AG04450 (cell line): ENCODE measurements at regions not wholly inside any gene's neighbourhood (a gene's known extent, or its start where the extent isn't known, plus 50 kb on each side); places are given as distances from the start of the nearest gene placed in this dataset.

Experiments
- CTCF ChIA-PET: fragments of 300-600, 350-600 bp; formaldehyde crosslinking; extraction: SDS; loops from one replicate; lab custom pipeline; 2022; ENCODE audit warnings: antibody characterized with exemption, inconsistent platforms; lab: Charles Lee
- POLR2A ChIA-PET: fragments of 350-600 bp; formaldehyde crosslinking; extraction: SDS; loops from one replicate; lab custom pipeline; 2021; ENCODE audit warnings: antibody characterized with exemption, inconsistent platforms; lab: Yijun Ruan, JAX
- DNase-seq: peaks from one replicate; pipeline ENCODE4 v3.0.0-alpha.2; 2011; ENCODE audit warnings: low read depth, low spot score
- H3K27ac ChIP-seq: one replicate; pipeline ENCODE4 v1.5.1; 2012; ENCODE audit warnings: low read depth, low read length, control low read depth
- H3K27me3 ChIP-seq: one replicate; pipeline ENCODE4 v1.6.0; 2012; ENCODE audit warnings: low read length; ENCODE audit not compliant: control insufficient read depth, insufficient read depth
- H3K4me3 ChIP-seq: 2 replicates; pipeline ENCODE4 v1.5.1; 2011; ENCODE audit warnings: mild to moderate bottlenecking, low read depth, low read length, control low read depth
- H3K9me3 ChIP-seq: 2 replicates; pipeline ENCODE4 v1.5.1; 2012; ENCODE audit warnings: low read length; ENCODE audit not compliant: control insufficient read depth, insufficient read depth
- CTCF ChIP-seq: IDR thresholded peaks from 2 replicates; pipeline ENCODE4 v1.5.1; 2011; ENCODE audit warnings: low read depth, low read length, control low read depth, inconsistent platforms

DNA sequence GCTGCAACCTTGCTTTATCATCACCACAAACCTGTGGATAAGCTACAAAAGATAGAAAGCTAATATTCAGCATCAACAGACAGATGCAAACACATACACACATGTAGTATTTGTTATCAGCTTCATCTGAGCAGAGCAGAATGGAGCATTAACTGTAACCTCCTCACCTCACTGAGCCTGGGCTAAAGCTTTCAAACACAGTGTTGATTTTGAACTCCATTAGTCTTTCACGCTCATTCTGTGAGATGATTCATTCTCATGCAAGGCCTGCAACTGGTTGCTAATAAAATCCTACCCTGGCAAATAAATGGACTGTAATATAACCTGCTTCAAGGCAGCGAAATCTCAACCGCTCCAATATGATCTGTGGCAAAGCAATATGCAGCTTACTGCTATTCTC, 1360.6 kb upstream of the ACO1 start:
- no peak overlapping the region for H3K4me3 ChIP-seq
- DNase-seq, result no peak
- no peak overlapping the region for H3K27ac ChIP-seq
- ChIA-PET POLR2A (no interaction called here), CTCF (no interaction called here)
- no peak for TF ChIP-seq CTCF
- no peaks in the 10 kb centered on the region for H3K27me3 ChIP-seq
- peaks cover 4% of the 10 kb centered on the region for H3K9me3 ChIP-seq

GRCh38 chr9:31027678-31028077, 1356.8 kb upstream of the ACO1 start:
- CTCF ChIA-PET, result no interaction called here
- Histone ChIP-seq H3K4me3 (no peak overlapping the region), H3K27me3 (no peaks in the 10 kb centered on the region), H3K9me3 (no peaks in the 10 kb centered on the region; the same call in 1 of the 2 replicates), H3K27ac (no peak overlapping the region)
- POLR2A ChIA-PET, result no interaction called here
- no peak for DNase-seq
- no peak for TF ChIP-seq CTCF

- H3K4me3 ChIP-seq, result no peak overlapping the region
- no peak for DNase-seq
- H3K27me3 ChIP-seq, result no peaks in the 10 kb centered on the region
- CTCF ChIA-PET, result no interaction called here
- no peak overlapping the region for H3K27ac ChIP-seq
- TF ChIP-seq CTCF, result no peak
- no peaks in the 10 kb centered on the region; the same call in 1 of the 2 replicates for H3K9me3 ChIP-seq
- POLR2A ChIA-PET, result no interaction called here
These were observed 1356.3 kb upstream of the ACO1 start for GRCh38 chr9:31028137-31028536.

- no peak for TF ChIP-seq CTCF
- no peak overlapping the region for H3K27ac ChIP-seq
These were observed 1353.7 kb upstream of the ACO1 start for GRCh38 chr9:31030741-31031202.

GRCh38 chr9:31032206-31032605, 1352.2 kb upstream of the ACO1 start:
- no peak for DNase-seq
- Histone ChIP-seq H3K27me3 (no peaks in the 10 kb centered on the region), H3K27ac (no peak overlapping the region), H3K9me3 (no peaks in the 10 kb centered on the region; the same call in 1 of the 2 replicates), H3K4me3 (no peak overlapping the region)
- ChIA-PET POLR2A (no interaction called here), CTCF (interaction anchor here (0.6 kb wide), 1 partner anchor 18 kb away, joined by 8 read pairs; no protein-coding TSS in a partner anchor)
- TF ChIP-seq CTCF, result no peak

More at GRCh38 chr9:31030741-31031202, 1353.7 kb upstream of the ACO1 start:
- H3K9me3 ChIP-seq, result no peaks in the 10 kb centered on the region; the same call in 1 of the 2 replicates
- POLR2A ChIA-PET, result no interaction called here
- H3K27me3 ChIP-seq, result no peaks in the 10 kb centered on the region
- H3K4me3 ChIP-seq, result no peak overlapping the region
- DNase-seq, result no peak
- CTCF ChIA-PET, result no interaction called here
